Smooth muscle cell (in vitro differentiated cells): ENCODE measurements at regions not wholly inside any gene's neighbourhood (a gene's known extent, or its start where the extent isn't known, plus 50 kb on each side); places are given as distances from the start of the nearest gene placed in this dataset.

Experiments
- DNase-seq: peaks from one replicate; lab custom pipeline; 2025; ENCODE audit not compliant: unreplicated experiment; lab: John Stamatoyannopoulos, UW
- H2AFZ ChIP-seq: fragments of 200-600 bp; sonication (generic); 2 replicates; pipeline ENCODE4 v1.6.0; 2016; ENCODE audit warnings: antibody characterized with exemption, low read depth, mild to moderate bottlenecking
- H3F3A ChIP-seq: fragments of 200-600 bp; sonication (generic); 2 replicates; pipeline ENCODE4 v1.6.0; 2017; ENCODE audit warnings: antibody characterized with exemption, low read depth
- H3K27ac ChIP-seq: fragments of 200-600 bp; sonication (generic); 2 replicates; pipeline ENCODE4 v1.5.1; 2016; ENCODE audit warnings: low read depth, mild to moderate bottlenecking
- H3K27me3 ChIP-seq: fragments of 200-600 bp; sonication (generic); 2 replicates; pipeline ENCODE4 v1.6.1; 2016; ENCODE audit warnings: low read depth, mild to moderate bottlenecking
- H3K36me3 ChIP-seq: fragments of 200-600 bp; sonication (generic); 2 replicates; pipeline ENCODE4 v1.5.1; 2016; ENCODE audit warnings: low read depth
- H3K4me1 ChIP-seq: fragments of 200-600 bp; sonication (generic); 2 replicates; pipeline ENCODE4 v1.5.1; 2016; ENCODE audit warnings: low read depth
- H3K4me2 ChIP-seq: fragments of 200-600 bp; sonication (generic); 2 replicates; pipeline ENCODE4 v1.6.0; 2016; ENCODE audit warnings: mild to moderate bottlenecking
- H3K4me3 ChIP-seq: fragments of 200-600 bp; sonication (generic); 2 replicates; pipeline ENCODE4 v1.5.1; 2016; ENCODE audit warnings: mild to moderate bottlenecking
- H3K79me2 ChIP-seq: fragments of 200-600 bp; sonication (generic); 2 replicates; pipeline ENCODE4 v1.6.0; 2016; ENCODE audit warnings: low read depth, mild to moderate bottlenecking
- H3K9ac ChIP-seq: fragments of 200-600 bp; sonication (generic); 2 replicates; pipeline ENCODE4 v1.6.0; 2016; ENCODE audit warnings: low read depth
- H3K9me3 ChIP-seq: fragments of 200-600 bp; sonication (generic); replicated peaks from 2 replicates; pipeline ENCODE4 v1.5.1; 2016; ENCODE audit warnings: low read depth
- H4K20me1 ChIP-seq: fragments of 200-600 bp; sonication (generic); 2 replicates; pipeline ENCODE4 v1.6.0; 2016; ENCODE audit warnings: low read depth
- WGBS: methylation state at CpG from one replicate; pipeline ENCODE4 v1.1.7; 2016; ENCODE audit warnings: low lambda C conversion rate; 5-methylcytosine and 5-hydroxymethylcytosine counted together
- TF ChIP-seq, protein P1 (sequence below): fragments of 200-600 bp; sonication (generic); IDR thresholded peaks from 2 replicates; pipeline ENCODE4 v1.5.1; 2017; ENCODE audit warnings: borderline replicate concordance, mild to moderate bottlenecking, antibody characterized with exemption; ENCODE audit not compliant: insufficient read depth, poor library complexity, severe bottlenecking

- Histone ChIP-seq H3K4me2 (no peak overlapping the region), H2AFZ (no peak overlapping the region), H3F3A (no peaks in the 10 kb centered on the region), H3K27ac (no peak overlapping the region), H3K4me3 (no peak overlapping the region), H3K79me2 (no peaks in the 10 kb centered on the region), H3K4me1 (no peaks in the 10 kb centered on the region), H3K9ac (no peak overlapping the region), H4K20me1 (no peaks in the 10 kb centered on the region), H3K27me3 (peaks cover 4% of the 10 kb centered on the region), H3K36me3 (no peaks in the 10 kb centered on the region), H3K9me3 (no peaks in the 10 kb centered on the region)
- WGBS = 86% methylated on average over 1 of the region's 1 CpG
- TF ChIP-seq, protein P1, sequence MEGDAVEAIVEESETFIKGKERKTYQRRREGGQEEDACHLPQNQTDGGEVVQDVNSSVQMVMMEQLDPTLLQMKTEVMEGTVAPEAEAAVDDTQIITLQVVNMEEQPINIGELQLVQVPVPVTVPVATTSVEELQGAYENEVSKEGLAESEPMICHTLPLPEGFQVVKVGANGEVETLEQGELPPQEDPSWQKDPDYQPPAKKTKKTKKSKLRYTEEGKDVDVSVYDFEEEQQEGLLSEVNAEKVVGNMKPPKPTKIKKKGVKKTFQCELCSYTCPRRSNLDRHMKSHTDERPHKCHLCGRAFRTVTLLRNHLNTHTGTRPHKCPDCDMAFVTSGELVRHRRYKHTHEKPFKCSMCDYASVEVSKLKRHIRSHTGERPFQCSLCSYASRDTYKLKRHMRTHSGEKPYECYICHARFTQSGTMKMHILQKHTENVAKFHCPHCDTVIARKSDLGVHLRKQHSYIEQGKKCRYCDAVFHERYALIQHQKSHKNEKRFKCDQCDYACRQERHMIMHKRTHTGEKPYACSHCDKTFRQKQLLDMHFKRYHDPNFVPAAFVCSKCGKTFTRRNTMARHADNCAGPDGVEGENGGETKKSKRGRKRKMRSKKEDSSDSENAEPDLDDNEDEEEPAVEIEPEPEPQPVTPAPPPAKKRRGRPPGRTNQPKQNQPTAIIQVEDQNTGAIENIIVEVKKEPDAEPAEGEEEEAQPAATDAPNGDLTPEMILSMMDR = no peak
- DNase-seq = no peak
Measured at GRCh38 chr18:59752666-59753065, 55.4 kb upstream of the CCBE1 start.

GRCh38 chr18:59751186-59751585, 54.0 kb upstream of the CCBE1 start:
- no peaks in the 10 kb centered on the region for H4K20me1 ChIP-seq
- no peak overlapping the region for H3K9ac ChIP-seq
- H3F3A ChIP-seq = no peaks in the 10 kb centered on the region
- no peaks in the 10 kb centered on the region for H3K9me3 ChIP-seq
- no peak overlapping the region for H3K4me2 ChIP-seq
- no peaks in the 10 kb centered on the region for H3K4me1 ChIP-seq
- H3K4me3 ChIP-seq = no peak overlapping the region
- no peak overlapping the region for H2AFZ ChIP-seq
- no peaks in the 10 kb centered on the region for H3K27me3 ChIP-seq
- no peak for DNase-seq
- H3K79me2 ChIP-seq = no peaks in the 10 kb centered on the region
- TF ChIP-seq, protein P1 = no peak
- H3K36me3 ChIP-seq = no peaks in the 10 kb centered on the region
- no peak overlapping the region for H3K27ac ChIP-seq

DNA sequence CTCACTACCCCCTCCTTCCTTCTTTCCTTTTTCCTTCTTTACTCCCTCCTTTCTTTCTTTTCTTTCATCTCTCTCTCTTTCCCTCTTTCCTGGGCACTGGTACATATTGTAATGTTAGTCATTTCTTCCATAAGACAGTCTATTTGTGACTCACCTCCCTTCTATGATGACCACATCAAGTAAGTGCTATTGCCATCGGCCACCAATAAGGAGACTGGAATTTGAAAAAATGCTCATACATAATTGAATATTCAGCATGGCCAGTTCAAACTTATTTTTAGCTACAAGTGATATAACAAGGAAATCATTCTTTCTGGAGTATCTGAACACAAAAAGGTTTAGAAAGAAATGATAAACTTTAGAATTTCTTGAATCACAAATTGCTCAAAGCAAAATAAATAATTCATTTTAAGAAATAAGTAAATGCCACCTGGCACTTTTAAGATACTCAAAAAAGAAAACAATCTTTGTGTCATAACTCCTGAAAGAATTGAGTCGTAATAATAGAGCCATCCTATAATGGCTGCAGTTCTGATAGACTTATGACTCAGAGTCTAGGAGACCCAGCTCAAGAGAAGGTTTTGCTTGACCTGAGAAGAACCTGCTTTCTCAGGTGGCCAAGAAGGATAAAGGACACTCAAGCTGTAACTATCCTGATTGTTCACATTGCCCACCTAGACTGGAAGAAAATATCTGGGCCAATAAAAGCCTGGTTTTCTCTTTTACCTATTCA, 51.6 kb upstream of the CCBE1 start:
- no peak for DNase-seq
- H4K20me1 ChIP-seq = no peaks in the 10 kb centered on the region
- H3K36me3 ChIP-seq = no peaks in the 10 kb centered on the region
- H3K27ac ChIP-seq = peak overlapping the region; percentile 45
- no peaks in the 10 kb centered on the region for H3K4me1 ChIP-seq
- TF ChIP-seq, protein P1 = no peak
- no peaks in the 10 kb centered on the region for H3K9me3 ChIP-seq
- H3K4me2 ChIP-seq = peak overlapping the region; percentile 49
- H3K4me3 ChIP-seq = no peak overlapping the region
- no peak overlapping the region for H3K9ac ChIP-seq
- H3F3A ChIP-seq = no peaks in the 10 kb centered on the region
- 48% methylated on average over 2 of the region's 2 CpGs for WGBS
- H3K79me2 ChIP-seq = no peaks in the 10 kb centered on the region
- H2AFZ ChIP-seq = no peak overlapping the region
- no peaks in the 10 kb centered on the region for H3K27me3 ChIP-seq
